ENCODE measurements at regions not wholly inside any gene's neighbourhood (a gene's known extent, or its start where the extent isn't known, plus 50 kb on each side); places are given as distances from the start of the nearest gene placed in this dataset.

DNA sequence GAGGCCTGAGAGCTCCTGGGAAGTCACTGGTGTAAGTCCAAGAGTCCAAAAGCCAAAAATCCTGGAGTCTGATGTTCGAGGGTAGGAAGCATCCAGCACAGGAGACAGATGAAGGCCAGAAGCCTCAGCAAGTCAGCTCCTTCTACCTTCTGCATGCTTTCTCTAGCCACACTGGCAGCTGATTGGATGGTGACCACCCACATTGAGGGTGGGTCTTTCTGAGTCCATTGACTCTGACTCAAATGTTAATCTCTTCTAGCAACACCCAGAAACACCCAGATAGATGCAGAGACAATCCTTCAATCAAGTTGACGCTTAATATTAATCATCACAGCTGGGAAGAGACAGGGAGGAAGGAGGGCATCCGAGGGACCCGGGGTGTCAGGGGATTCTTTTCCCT is 305.8 kb downstream of the AACS start:
- DNase-seq (ENCODE audit: low read depth): no peak

DNA sequence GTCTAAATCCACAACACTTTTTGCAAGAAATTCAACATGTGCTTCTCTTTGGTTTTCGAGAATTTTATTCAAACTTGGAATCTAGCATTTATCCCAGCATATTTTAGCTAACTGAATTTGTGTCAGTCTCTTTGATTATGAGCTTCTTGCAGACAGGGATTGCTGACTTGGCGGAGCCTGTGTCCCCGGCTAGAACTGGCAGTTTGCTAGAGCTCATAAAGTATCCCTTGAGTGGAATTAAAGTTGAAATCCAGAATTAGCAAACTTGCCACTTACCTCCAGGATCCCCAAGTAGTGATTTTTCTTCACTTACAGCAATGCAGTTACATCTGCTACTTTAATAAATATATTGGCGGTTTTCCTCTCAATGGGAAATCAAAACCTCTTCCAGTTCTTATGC is 306.9 kb downstream of the AACS start:
- DNase-seq (ENCODE audit: low read depth): no peak

- DNase-seq (ENCODE audit: low read depth): no peak
Measured at GRCh38 chr12:125373375-125373774, 308.1 kb downstream of the AACS start.

- DNase-seq (ENCODE audit: low read depth): no peak
Measured at GRCh38 chr12:125376422-125376821, 311.2 kb downstream of the AACS start.

DNA sequence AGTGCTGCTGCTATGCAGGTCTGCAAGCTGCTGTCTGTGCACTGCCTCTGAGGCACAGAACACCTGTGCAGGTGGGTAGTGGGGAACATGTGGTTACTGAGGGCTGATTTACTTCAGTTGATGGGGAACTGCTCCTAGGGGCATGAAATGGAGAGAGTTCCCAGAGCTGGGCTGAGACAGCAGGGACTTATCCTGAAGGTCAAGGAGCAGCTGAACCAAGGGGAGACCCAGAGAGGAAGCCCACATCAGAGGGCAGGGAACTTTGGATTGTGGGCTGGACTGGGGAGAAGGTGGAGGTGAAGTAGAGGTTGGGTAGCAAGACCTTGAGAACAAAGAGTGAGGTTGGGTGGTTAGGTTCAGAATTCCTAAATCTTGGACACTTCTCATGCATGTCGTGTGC is 311.9 kb downstream of the AACS start:
- DNase-seq (ENCODE audit: low read depth): no peak

DNA sequence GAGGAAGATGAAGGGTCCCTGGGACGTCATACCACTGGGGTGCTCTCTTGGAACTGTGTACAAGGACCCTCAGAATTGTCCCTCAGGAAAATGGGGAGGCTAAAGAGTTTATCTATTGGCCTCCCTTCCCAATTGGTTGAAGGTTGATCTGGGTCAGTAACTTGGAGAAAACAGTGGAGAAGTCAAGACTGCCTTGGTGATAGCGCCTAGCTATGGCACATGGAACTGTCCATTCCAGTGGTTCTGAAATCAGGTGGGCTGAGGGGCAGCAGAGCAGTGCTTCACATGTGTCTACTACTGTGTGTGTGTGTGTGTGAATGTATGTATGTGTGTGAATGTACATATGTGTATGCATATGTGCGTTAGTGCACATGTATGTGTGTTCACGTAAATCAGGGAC is 316.1 kb downstream of the AACS start:
- DNase-seq (ENCODE audit: low read depth): no peak

GRCh38 chr12:125382926-125383325 is 317.7 kb downstream of the AACS start:
- no peak for DNase-seq (ENCODE audit: low read depth)

DNA sequence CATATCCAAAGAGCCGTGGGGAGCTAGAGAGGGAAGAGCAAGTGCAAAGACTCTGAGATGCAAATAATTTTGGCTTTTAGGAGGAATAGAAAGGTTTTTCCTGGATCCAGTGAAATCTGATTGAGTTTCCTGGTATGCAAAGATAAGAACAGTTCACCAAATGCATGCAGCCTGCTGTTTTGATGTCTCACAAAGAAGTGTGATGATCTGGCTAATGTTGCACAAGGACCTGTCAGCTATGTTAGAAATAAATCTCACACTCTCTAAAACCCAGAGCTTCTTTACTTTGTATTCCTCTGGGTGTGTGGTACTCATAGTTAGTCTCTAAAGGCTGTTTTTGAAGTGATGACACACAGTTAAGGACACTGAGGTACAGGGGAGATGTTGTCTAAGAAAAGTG is 321.4 kb downstream of the AACS start:
- DNase-seq (ENCODE audit: low read depth): no peak

DNA sequence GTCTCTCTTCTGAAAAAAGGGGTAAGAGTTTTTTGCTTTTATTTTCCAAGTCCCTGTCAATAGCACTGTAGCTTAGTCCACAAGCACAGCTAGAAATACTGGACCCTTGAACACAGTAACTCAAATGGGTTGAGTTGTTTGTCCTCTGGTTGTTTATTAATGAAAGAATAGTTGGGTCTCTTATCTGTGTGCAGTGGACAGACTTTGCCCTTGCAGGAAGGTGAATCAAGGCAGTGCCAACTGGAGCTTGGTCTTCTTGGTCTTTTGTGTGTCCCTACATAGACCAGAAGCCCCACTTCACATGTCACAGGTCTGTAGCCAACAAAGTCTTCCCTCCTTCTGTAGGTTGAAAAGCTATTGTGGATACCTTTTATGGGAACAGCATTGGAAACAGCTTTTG is 322.0 kb downstream of the AACS start:
- no peak for DNase-seq (ENCODE audit: low read depth)

DNA sequence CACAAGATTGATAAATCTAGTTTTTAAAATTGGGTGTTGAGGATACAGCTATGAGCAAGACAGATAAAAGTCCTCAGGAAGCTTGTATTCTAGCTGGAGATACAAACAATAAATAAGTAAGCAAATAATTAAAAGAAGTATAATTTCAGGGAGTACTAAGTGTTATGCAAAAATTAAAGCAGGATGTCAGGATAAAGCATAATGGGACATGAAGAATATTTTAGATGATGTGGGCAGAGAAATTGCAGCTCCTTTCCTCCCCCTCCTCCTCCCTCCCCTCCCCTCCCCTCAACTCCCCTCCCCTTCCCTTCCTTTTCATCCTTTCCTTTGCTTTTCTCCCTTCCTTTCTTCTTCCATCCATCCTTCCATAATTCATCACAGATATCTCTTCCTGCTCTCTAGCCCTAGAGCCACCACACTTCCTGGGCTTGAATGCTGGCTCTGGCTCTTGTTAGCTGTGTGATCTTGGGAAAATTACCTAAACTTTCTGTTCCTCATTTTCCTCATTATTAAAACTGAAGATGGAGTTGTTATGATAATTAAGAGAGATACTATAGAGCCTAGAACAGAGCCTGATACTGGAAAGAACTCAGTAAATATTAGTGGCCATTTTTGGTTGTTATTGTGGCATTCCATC is 323.9 kb downstream of the AACS start:
- DNase-seq (ENCODE audit: low read depth): no peak

- DNase-seq (ENCODE audit: low read depth): no peak
Measured at GRCh38 chr12:125393569-125393968, 328.3 kb downstream of the AACS start.

DNA sequence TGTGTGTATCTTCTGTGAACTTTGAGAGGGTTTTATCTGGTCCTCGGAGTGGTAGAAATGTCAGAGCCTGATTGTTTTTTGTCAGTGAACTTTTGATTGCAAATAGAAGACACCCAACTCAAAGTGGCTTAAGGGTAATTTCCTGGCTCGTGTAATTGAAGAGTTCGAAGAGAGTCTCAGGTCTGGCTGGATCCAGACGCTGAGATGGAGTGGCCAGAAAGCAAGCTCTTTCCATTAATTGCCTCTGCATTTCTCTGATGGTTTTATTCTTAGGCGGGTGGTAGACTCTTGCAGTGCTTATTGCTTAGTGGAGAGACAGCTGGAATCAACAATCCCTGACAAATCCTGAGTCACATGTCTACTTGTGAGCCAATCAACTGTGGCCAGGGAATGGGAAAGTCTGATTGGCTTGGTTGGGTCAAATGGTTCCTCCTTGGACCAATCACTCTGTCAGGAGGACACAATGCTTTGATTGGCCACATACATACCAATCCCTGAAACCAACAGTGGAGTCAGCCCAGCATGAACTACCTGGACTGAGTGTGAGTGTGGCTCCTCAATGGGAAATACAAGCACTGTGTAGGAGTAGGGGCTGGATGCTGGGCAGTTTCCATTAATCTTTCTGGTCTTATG is 330.5 kb downstream of the AACS start:
- DNase-seq (ENCODE audit: low read depth): no peak

DNA sequence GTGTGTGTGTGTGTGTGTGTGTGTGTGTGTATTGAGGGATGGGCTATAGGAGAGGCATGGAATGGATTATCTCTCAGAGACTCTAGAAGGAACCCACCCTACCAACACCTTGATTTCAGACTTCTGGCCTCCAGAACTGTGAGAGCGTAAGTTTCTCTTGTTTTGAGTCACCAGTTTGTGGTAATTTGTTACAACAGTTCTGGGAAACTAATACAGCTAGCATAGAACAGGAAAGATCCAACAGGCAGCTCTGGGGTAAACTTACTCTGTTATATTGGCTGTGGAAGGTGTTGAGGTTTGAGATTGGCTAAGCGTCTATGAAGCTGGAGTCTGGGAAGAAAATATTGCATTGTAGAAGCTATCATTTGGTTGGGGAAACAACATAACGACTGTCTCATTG is 334.3 kb downstream of the AACS start:
- DNase-seq (ENCODE audit: low read depth): no peak

- DNase-seq (ENCODE audit: low read depth): no peak
Measured at GRCh38 chr12:125402874-125403789, 337.9 kb downstream of the AACS start.

DNA sequence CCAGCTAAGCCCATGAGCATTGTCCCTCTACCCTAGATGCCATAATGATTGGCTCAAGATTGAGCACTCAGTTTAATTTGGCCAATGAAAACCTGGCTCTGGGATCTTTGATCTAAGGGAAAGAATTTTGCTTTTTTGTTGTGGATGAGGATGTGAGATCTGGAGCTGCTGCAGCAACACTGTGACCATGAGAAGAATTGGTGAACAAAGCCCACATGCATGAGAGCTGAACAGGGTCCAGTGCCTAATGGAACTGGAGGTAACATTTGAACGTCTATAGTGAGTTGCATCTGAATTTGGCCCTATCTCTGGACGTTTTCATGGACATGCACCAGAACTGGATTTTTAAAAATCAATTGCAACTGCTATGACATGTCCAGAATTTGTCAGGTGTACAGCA is 338.6 kb downstream of the AACS start:
- no peak for DNase-seq (ENCODE audit: low read depth)

- DNase-seq (ENCODE audit: low read depth): no peak
Measured at GRCh38 chr12:125406131-125406530, 340.9 kb downstream of the AACS start.

DNA sequence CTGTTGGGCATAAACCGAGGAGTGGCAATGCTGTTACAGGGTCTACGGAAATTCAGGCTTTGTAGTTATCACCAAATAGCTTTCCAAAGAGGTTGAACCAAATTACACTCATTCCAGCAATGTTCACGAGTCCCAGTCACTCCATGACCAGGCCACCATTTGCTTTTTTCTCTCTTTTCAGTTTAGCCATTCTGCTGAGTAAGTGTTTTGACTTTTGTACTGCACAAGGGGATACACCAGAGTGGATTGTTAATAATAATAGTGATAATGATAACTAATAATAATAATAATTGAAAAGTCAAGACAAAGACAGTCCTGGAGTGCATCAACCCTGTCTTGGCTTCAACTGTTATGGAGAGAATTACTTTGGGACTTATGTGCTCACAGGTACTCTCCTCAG is 343.5 kb downstream of the AACS start:
- no peak for DNase-seq (ENCODE audit: low read depth)

GRCh38 chr12:125412506-125412905 is 347.3 kb downstream of the AACS start:
- no peak for DNase-seq (ENCODE audit: low read depth)

DNA sequence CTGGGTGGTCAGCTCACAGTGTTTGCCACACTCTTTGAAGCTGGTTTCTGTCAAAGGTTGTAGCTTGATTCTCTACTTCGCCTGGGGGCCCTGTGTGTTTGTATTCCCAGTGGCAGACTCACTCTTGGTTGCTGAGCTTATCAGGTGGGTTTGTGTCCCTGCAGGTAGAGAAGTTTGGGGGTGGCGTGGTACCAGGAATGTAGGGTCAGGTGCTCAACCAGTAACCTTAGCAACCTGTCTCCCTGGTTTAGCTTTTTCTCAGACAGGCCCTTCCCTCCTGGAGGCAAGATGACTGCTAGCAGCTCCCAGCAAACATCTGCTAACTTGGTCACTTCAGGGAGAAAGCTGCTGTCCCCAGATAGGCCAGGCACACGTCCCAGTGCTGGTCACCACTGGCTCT is 352.2 kb downstream of the AACS start:
- no peak for DNase-seq (ENCODE audit: low read depth)

- DNase-seq (ENCODE audit: low read depth): no peak
Measured at GRCh38 chr12:125418902-125419564, 353.8 kb downstream of the AACS start.

DNA sequence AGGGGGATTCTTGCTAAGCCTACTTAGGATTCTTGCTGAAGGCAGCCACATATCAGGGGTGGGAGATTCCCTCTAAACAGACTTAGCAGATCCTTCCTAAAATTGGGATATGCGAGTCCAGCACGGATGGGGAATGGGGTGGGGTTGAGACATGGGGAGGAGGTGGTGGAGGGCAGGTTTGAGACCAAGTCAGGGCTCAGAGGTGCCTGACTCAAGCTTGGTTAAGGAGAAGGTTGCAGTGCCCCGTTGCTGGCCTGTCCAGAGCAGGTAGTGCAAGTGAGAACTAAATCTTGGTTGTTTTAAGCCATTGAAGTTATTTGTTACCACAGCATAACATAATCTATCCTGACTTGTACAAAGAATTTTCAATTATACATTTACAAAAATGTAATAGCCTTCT is 359.7 kb downstream of the AACS start:
- no peak for DNase-seq (ENCODE audit: low read depth)

GRCh38 chr12:125431516-125431915 is 366.3 kb downstream of the AACS start:
- DNase-seq (ENCODE audit: low read depth): no peak

DNA sequence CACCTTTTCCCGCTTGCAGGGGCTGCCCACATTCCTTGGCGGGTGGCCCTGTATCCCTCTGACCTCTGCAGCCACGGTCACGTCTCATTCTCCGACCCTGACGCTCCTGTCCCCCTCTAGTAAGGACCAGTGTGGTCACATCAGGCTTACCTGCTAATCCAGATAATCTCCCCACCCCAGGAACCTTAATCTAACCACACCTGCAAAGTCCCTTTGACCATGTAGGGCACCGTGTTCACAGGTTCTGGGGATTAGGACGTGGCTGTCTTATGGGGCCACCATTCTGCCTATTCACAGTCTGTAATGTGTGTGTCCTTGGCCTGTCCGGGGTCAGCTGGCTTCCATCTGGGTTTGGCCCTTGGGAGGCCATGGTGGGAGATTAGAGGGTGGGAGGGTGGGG is 368.9 kb downstream of the AACS start:
- DNase-seq (ENCODE audit: low read depth): no peak

All from GM04504 (cell line).